Endothelial cell (in vitro differentiated cells): ENCODE measurements at regions not wholly inside any gene's neighbourhood (a gene's known extent, or its start where the extent isn't known, plus 50 kb on each side); places are given as distances from the start of the nearest gene placed in this dataset.

ENCODE experiments used
- DNase-seq: peaks from one replicate; pipeline ENCODE4 v3.0.0; 2021; ENCODE audit warnings: low spot score
- H3K27ac Mint-ChIP-seq: one replicate; pipeline ENCODE4 v1.8.0; 2021; ENCODE audit warnings: mixed read lengths, inconsistent platforms; ENCODE audit not compliant: unreplicated experiment
- H3K27me3 Mint-ChIP-seq: one replicate; pipeline ENCODE4 v1.8.0; 2021; ENCODE audit warnings: mild to moderate bottlenecking, moderate library complexity, mixed read lengths, inconsistent platforms; ENCODE audit not compliant: unreplicated experiment
- H3K36me3 Mint-ChIP-seq: one replicate; pipeline ENCODE4 v1.8.0; 2021; ENCODE audit warnings: mild to moderate bottlenecking, low read depth, mixed read lengths, inconsistent platforms; ENCODE audit not compliant: unreplicated experiment
- H3K4me1 Mint-ChIP-seq: one replicate; pipeline ENCODE4 v1.8.0; 2021; ENCODE audit warnings: mild to moderate bottlenecking, mixed read lengths, inconsistent platforms; ENCODE audit not compliant: unreplicated experiment
- H3K4me3 Mint-ChIP-seq: one replicate; pipeline ENCODE4 v1.8.0; 2021; ENCODE audit warnings: mild to moderate bottlenecking, mixed read lengths, inconsistent platforms; ENCODE audit not compliant: unreplicated experiment
- H3K9me3 Mint-ChIP-seq: one replicate; pipeline ENCODE4 v1.8.0; 2021; ENCODE audit warnings: mixed read lengths, inconsistent platforms; ENCODE audit not compliant: unreplicated experiment
- TF ChIP-seq, protein P1 (sequence below): fragments of 200-600 bp; sonication (generic); IDR thresholded peaks from one replicate; pipeline ENCODE4 v1.5.0; 2021; ENCODE audit warnings: antibody characterized with exemption; ENCODE audit not compliant: unreplicated experiment

DNA sequence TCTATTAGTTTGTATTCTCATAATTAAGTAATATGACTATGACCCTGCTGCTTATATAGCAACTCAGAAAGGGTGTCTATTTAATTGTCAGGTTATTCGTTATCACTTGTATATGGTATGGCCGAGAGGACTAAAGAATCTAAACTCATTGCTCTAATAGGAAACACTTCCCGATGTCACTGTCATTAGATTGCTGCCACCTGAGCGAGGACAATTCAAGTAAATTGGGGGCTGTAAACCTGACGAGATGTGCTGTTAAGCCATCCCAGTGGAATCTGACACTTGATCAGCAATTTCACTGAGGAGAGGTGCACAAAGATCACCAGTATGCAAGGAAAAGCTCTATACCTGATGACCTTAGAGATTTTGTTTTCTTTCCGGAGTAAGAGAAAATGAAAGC is 1319.3 kb downstream of the MAT2B start:
- Mint-ChIP-seq H3K4me1 (no peaks in the 10 kb centered on the region), H3K9me3 (no peaks in the 10 kb centered on the region), H3K27ac (no peak overlapping the region), H3K27me3 (peaks cover 3% of the 10 kb centered on the region), H3K4me3 (no peak overlapping the region), H3K36me3 (no peaks in the 10 kb centered on the region)
- DNase-seq: no peak
- TF ChIP-seq, protein P1, sequence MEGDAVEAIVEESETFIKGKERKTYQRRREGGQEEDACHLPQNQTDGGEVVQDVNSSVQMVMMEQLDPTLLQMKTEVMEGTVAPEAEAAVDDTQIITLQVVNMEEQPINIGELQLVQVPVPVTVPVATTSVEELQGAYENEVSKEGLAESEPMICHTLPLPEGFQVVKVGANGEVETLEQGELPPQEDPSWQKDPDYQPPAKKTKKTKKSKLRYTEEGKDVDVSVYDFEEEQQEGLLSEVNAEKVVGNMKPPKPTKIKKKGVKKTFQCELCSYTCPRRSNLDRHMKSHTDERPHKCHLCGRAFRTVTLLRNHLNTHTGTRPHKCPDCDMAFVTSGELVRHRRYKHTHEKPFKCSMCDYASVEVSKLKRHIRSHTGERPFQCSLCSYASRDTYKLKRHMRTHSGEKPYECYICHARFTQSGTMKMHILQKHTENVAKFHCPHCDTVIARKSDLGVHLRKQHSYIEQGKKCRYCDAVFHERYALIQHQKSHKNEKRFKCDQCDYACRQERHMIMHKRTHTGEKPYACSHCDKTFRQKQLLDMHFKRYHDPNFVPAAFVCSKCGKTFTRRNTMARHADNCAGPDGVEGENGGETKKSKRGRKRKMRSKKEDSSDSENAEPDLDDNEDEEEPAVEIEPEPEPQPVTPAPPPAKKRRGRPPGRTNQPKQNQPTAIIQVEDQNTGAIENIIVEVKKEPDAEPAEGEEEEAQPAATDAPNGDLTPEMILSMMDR: no peak

DNA sequence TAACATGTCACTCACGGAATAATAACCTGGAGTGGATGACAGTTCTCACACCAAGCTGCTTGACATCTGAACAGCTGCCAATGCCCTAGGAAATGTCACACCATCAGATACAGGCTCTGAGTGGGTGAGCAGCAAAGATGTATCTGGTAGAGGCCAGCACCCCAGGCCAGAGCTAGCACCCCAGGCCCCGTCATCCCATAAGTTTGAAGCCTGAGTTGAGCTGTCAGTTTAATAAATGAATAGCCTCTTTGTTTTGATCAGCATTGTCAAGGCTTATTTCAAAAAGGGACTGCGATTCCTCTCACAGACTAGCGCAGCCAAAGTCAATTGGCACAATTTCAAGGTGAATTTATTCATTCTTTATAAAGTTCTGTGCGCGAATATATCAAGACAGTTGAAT is 1327.1 kb downstream of the MAT2B start:
- no peak for DNase-seq
- no peak overlapping the region for H3K4me3 Mint-ChIP-seq
- no peak overlapping the region for H3K27ac Mint-ChIP-seq
- H3K36me3 Mint-ChIP-seq: no peaks in the 10 kb centered on the region
- TF ChIP-seq, protein P1: no peak
- H3K9me3 Mint-ChIP-seq: no peaks in the 10 kb centered on the region
- no peaks in the 10 kb centered on the region for H3K4me1 Mint-ChIP-seq
- H3K27me3 Mint-ChIP-seq: peaks cover 4% of the 10 kb centered on the region

DNA sequence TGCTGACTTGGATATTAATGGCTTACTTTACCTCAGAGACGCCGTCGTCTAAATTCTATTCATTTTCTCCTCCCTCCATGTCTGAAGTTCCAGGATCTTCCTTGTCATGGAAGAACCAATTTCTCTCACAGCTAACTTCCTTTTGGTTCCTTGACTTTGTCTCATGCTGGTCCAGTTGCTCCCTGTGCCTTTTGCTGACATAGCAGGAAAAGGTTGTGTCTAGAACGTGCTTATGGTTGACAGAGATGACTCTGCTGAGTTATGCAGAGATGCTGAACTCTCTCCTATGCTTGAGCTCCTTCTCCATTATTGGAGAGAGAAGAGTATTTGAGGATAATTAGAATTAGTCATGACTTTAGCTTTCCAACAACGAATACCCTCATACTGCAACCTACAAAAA is 1338.9 kb downstream of the MAT2B start:
- DNase-seq: no peak
- Mint-ChIP-seq H3K27ac (no peak overlapping the region), H3K27me3 (peaks cover 1% of the 10 kb centered on the region), H3K4me3 (no peak overlapping the region), H3K4me1 (no peaks in the 10 kb centered on the region), H3K36me3 (no peaks in the 10 kb centered on the region), H3K9me3 (no peaks in the 10 kb centered on the region)
- TF ChIP-seq, protein P1: no peak

DNA sequence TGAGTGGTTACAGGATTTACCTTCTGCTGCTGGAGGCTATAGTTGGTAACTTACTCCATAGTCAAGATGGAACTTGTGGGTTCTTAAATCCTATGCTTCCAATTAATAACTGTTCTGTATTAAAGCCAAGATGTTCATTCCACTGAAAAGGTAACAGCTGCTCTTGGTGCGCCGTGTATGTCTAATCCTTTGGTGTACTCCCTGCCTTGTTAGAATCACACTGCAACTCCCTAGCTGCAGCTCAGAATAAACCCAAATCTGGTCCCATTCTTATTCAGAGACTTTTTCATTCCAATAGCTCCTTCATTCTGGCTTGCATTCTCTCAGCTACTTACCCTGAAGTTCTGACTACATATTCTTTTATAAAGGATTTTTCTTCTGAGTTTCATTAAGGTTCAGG is 1355.5 kb downstream of the MAT2B start:
- Mint-ChIP-seq H3K36me3 (no peaks in the 10 kb centered on the region), H3K4me3 (no peak overlapping the region), H3K4me1 (no peaks in the 10 kb centered on the region), H3K27me3 (peaks cover 2% of the 10 kb centered on the region), H3K9me3 (no peaks in the 10 kb centered on the region), H3K27ac (no peak overlapping the region)
- no peak for DNase-seq
- TF ChIP-seq, protein P1: no peak

DNA sequence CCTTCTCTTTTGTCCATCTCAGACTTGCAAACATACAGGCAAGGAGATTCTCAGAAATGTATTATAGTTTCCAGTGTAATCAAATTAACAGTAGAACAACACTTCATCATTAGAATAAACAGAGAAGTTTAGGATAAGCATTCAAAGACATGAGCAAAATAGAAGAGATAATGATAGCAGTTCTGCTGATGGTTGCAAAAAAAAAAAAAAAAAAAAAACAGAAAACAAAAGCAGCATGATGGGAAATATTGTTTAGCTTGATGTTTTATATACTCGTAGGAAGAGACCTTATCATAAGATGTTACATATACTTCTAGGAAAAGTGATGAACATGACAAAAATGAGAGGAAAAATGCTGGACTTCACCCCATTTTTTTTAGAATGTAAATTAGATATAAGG is 1356.2 kb downstream of the MAT2B start:
- Mint-ChIP-seq H3K9me3 (no peaks in the 10 kb centered on the region), H3K4me1 (no peaks in the 10 kb centered on the region), H3K27me3 (peaks cover 2% of the 10 kb centered on the region), H3K27ac (no peak overlapping the region), H3K4me3 (no peak overlapping the region), H3K36me3 (no peaks in the 10 kb centered on the region)
- DNase-seq: no peak
- TF ChIP-seq, protein P1: no peak
